Activated naive CD4-positive, alpha-beta T cell treated with anti-CD3 and anti-CD28 coated beads, Interleukin-2, amount 50 U/mL, for 24 hours (primary cell): ENCODE measurements at regions not wholly inside any gene's neighbourhood (a gene's known extent, or its start where the extent isn't known, plus 50 kb on each side); places are given as distances from the start of the nearest gene placed in this dataset.

Experiments
- H3K27ac Mint-ChIP-seq: one replicate; pipeline ENCODE4 v1.8.0; 2021; ENCODE audit warnings: mild to moderate bottlenecking, mixed read lengths
- H3K27me3 Mint-ChIP-seq: one replicate; pipeline ENCODE4 v1.8.0; 2021; ENCODE audit warnings: mixed read lengths
- H3K36me3 Mint-ChIP-seq: one replicate; pipeline ENCODE4 v1.8.0; 2021; ENCODE audit warnings: mixed read lengths
- H3K4me1 Mint-ChIP-seq: one replicate; pipeline ENCODE4 v1.8.0; 2021; ENCODE audit warnings: mixed read lengths
- H3K4me3 Mint-ChIP-seq: one replicate; pipeline ENCODE4 v1.8.0; 2021; ENCODE audit warnings: mild to moderate bottlenecking, mixed read lengths
- H3K9me3 Mint-ChIP-seq: one replicate; pipeline ENCODE4 v1.8.0; 2021; ENCODE audit warnings: mixed read lengths

DNA sequence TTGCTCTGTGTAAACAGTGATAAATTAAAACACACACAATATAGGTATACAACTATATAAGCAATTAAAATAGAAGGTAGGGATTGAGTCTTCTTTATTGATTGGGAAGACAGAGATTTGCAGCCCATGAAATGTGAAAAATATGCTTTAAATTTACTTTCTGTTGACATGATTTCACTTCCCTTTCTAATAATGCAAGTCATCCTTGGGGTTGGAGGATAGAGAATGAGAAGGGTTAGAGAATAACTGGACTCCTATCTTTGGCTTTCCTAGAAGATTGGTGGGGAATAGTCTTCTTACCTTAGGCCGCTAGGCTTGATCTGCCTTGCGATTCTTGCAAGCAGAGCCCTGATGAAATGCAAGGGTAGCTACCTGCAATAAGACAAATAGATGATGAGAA lies 339.8 kb downstream of the NYAP2 start:
- Mint-ChIP-seq H3K4me1 (no peaks in the 10 kb centered on the region), H3K9me3 (no peaks in the 10 kb centered on the region), H3K36me3 (no peaks in the 10 kb centered on the region)

DNA sequence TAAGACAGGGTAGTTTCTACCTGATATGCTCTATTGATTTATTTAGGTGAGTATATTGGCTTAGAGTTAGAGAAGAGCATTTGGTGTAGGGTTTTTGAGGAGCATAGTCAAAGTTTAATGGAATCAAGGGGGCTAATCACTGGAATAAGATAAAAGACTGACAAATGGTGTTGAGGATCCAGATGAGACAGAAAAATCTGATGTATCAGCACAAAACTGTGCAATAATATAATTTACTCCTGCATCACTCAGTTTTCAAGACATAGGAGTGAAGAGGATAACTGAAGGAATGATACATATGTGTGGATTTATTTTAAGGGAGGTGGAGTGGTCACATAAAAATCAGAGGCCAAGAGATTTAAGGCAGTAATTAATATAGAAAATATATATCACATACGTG lies 339.2 kb downstream of the NYAP2 start:
- Mint-ChIP-seq H3K27me3 (peaks cover 2% of the 10 kb centered on the region), H3K36me3 (no peaks in the 10 kb centered on the region), H3K4me3 (no peak overlapping the region), H3K27ac (no peak overlapping the region), H3K4me1 (no peaks in the 10 kb centered on the region), H3K9me3 (no peaks in the 10 kb centered on the region)

More for the DNA sequence above, 339.8 kb downstream of the NYAP2 start:
- Mint-ChIP-seq H3K27ac (no peak overlapping the region), H3K27me3 (peaks cover under 1% of the 10 kb centered on the region), H3K4me3 (no peak overlapping the region)

DNA sequence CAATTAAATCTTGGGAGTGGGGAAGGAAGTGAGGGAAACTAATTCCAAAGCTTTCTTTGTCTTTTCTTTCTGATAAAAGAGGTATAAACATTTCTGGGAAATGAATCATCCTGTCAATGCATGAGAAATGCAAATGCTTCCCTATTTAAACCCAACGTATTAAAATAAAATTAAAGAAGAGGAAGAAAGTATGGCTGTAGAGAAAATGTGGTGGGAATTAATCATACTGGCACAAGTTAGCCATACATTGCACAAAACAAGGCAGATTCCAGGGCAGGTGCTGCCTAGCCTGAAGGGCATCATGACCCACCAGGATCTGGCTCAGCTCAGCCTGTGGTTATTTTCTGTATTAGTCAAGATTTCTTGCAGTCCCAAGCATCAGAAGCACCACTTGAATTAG lies 338.0 kb downstream of the NYAP2 start:
- Mint-ChIP-seq H3K4me3 (no peak overlapping the region), H3K27me3 (peaks cover 5% of the 10 kb centered on the region), H3K9me3 (no peaks in the 10 kb centered on the region), H3K36me3 (no peaks in the 10 kb centered on the region), H3K27ac (no peak overlapping the region), H3K4me1 (no peaks in the 10 kb centered on the region)

DNA sequence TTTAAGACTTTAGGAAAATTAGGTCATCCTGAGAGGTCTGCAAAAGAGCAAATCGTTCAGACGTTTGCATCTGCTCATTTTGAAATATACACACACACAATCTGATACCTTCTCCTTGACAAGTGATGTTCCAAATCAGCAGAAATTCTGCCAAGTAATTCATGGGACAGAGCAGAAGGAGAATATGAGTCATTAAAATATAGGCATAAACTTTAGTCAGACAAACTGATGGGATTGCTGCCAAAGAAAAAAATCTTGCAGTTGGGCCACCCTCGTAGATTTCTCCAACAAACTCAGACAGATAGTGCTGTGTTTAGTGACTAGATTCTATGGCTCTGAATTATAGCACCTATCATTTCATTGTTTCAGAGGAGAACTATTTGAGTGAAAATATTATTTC lies 336.3 kb downstream of the NYAP2 start:
- Mint-ChIP-seq H3K9me3 (no peaks in the 10 kb centered on the region), H3K27me3 (peaks cover 10% of the 10 kb centered on the region), H3K4me1 (no peaks in the 10 kb centered on the region), H3K27ac (no peak overlapping the region), H3K36me3 (no peaks in the 10 kb centered on the region), H3K4me3 (no peak overlapping the region)

DNA sequence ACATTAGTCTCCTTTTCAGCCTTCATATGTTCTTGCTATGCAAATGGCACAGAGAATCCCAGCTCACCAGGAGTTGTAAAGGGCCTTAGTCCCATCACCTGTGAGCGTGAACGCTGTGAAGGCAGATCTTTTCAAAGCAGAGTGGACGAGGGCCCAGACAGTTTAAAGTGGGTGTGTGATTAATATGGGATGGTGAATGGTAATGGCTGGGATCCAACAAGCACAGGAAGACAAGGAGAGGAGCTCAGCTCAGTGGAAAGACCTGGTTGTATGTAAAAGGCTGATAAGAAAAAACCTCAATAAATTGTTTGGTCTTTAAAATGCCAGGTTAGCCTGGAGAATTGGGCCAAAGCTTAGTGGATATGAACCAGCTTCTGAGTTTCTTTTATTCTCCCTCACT lies 326.2 kb downstream of the NYAP2 start:
- Mint-ChIP-seq H3K4me3 (no peak overlapping the region), H3K36me3 (no peaks in the 10 kb centered on the region), H3K27me3 (peaks cover 10% of the 10 kb centered on the region), H3K9me3 (no peaks in the 10 kb centered on the region), H3K27ac (no peak overlapping the region), H3K4me1 (no peaks in the 10 kb centered on the region)
